Bronchial epithelial cell (primary cell): ENCODE measurements at regions not wholly inside any gene's neighbourhood (a gene's known extent, or its start where the extent isn't known, plus 50 kb on each side); places are given as distances from the start of the nearest gene placed in this dataset.

Experiments used
- DNase-seq: peaks from one replicate; pipeline ENCODE4 v3.0.0-alpha.2; 2010; ENCODE audit warnings: low read depth
- FAIRE-seq: peaks from 2 replicates; lab custom pipeline; 2011; peaks lifted over from hg19 to GRCh38; lab: Jason Lieb, UNC
- H3K27me3 ChIP-seq: 2 replicates; pipeline ENCODE4 v1.5.1; 2011; ENCODE audit warnings: low read length; ENCODE audit not compliant: control insufficient read depth, insufficient read depth
- H3K36me3 ChIP-seq: 2 replicates; pipeline ENCODE4 v1.5.1; 2011; ENCODE audit warnings: low read length; ENCODE audit not compliant: control insufficient read depth, insufficient read depth
- H3K4me3 ChIP-seq: 2 replicates; pipeline ENCODE4 v1.5.1; 2011; ENCODE audit warnings: mild to moderate bottlenecking, low read depth, low read length, control low read depth
- CTCF ChIP-seq: IDR thresholded peaks from 2 replicates; pipeline ENCODE4 v1.5.1; 2011; ENCODE audit warnings: mild to moderate bottlenecking, moderate library complexity, low read length, control low read depth, inconsistent platforms; ENCODE audit not compliant: insufficient read depth, severe bottlenecking

GRCh38 chr13:82675024-82675423 lies 1207.2 kb downstream of the SLITRK1 start:
- FAIRE-seq (no peak), DNase-seq (no peak)
- H3K27me3 ChIP-seq = no peaks in the 10 kb centered on the region
- TF ChIP-seq CTCF = no peak
- no peaks in the 10 kb centered on the region for H3K36me3 ChIP-seq
- H3K4me3 ChIP-seq = no peak overlapping the region

- FAIRE-seq = no peak
- H3K36me3 ChIP-seq = no peaks in the 10 kb centered on the region
- H3K27me3 ChIP-seq = no peaks in the 10 kb centered on the region
- H3K4me3 ChIP-seq = no peak overlapping the region
- DNase-seq = no peak
- TF ChIP-seq CTCF = no peak
These were observed 1207.7 kb downstream of the SLITRK1 start for GRCh38 chr13:82674546-82674945.

GRCh38 chr13:82672248-82672647 lies 1210.0 kb downstream of the SLITRK1 start:
- Histone ChIP-seq H3K4me3 (no peak overlapping the region), H3K36me3 (no peaks in the 10 kb centered on the region), H3K27me3 (no peaks in the 10 kb centered on the region)
- FAIRE-seq (no peak), DNase-seq (no peak)
- no peak for TF ChIP-seq CTCF

GRCh38 chr13:82664183-82664582 lies 1218.1 kb downstream of the SLITRK1 start:
- no peak overlapping the region for H3K4me3 ChIP-seq
- FAIRE-seq (no peak), DNase-seq (no peak)
- no peak for TF ChIP-seq CTCF
- no peaks in the 10 kb centered on the region for H3K36me3 ChIP-seq
- H3K27me3 ChIP-seq = no peaks in the 10 kb centered on the region

- Histone ChIP-seq H3K36me3 (no peaks in the 10 kb centered on the region), H3K4me3 (no peak overlapping the region), H3K27me3 (no peaks in the 10 kb centered on the region)
- no peak for FAIRE-seq
- TF ChIP-seq CTCF = no peak
- no peak for DNase-seq
These were observed 1221.1 kb downstream of the SLITRK1 start for GRCh38 chr13:82661126-82661525.

- no peak for FAIRE-seq
- Histone ChIP-seq H3K27me3 (no peaks in the 10 kb centered on the region), H3K36me3 (no peaks in the 10 kb centered on the region), H3K4me3 (no peak overlapping the region)
- TF ChIP-seq CTCF = no peak
- no peak for DNase-seq
These were observed 1223.5 kb downstream of the SLITRK1 start for GRCh38 chr13:82658811-82659210.
